ENCODE measurements at regions not wholly inside any gene's neighbourhood (a gene's known extent, or its start where the extent isn't known, plus 50 kb on each side); places are given as distances from the start of the nearest gene placed in this dataset.

GRCh38 chr1:182192966-182193365, 131.5 kb upstream of the ZNF648 start:
- TF ChIP-seq CTCF (IDR thresholded peaks at IDR 0.05; ENCODE audit: low read length) = no peak
- TF ChIP-seq EZH2 (IDR thresholded peaks at IDR 0.05; ENCODE audit: borderline replicate concordance, low read length) = no peak

All from OCI-LY1 (cell line).